ENCODE measurements at regions not wholly inside any gene's neighbourhood (a gene's known extent, or its start where the extent isn't known, plus 50 kb on each side); places are given as distances from the start of the nearest gene placed in this dataset.

DNA sequence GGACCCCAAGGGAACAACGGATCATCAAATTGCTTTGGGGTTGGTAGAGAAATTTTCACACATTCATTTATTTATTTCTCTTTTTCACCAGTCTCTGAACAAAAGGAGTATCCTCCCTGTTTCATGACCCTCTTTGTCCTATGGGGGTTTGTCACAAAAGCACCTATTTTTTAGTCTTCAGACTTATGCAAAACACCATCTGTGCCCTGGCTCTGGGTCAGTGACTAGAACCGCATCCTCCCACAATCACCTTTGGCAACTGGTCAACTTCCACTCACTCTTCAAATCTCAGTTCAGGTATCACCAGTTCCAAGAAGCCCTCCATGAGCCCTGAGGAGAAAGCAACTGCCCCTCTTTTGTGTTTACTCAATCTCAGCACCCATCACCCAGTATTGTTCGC lies 395.7 kb downstream of the CDK5RAP2 start:
- 58% methylated on average over 3 of the region's 3 CpGs for WGBS, 2 donors
- H3K27ac ChIP-seq (ENCODE audit: low read depth in 1 of 2, low read length in 1 of 2): no peak overlapping the region
- no peaks in the 10 kb centered on the region for H3K27me3 ChIP-seq (ENCODE audit: control insufficient read depth in 3 of 3, insufficient read depth in 3 of 3, low read length in 2 of 3)
- H3K9ac ChIP-seq (ENCODE audit: insufficient read depth in 1 of 2, low read length in 2 of 2): no peak overlapping the region
- H3K4me1 ChIP-seq (ENCODE audit: control insufficient read depth in 5 of 5, insufficient read depth in 5 of 5, low read length in 5 of 5): no peaks in the 10 kb centered on the region
- peaks cover 0 to 2% (median 0%) of the 10 kb centered on the region in 4 donors for H3K9me3 ChIP-seq (ENCODE audit: control insufficient read depth in 4 of 4, insufficient read depth in 3 of 4, low read length in 3 of 4)
- no peak overlapping the region for H3K4me3 ChIP-seq
- TF ChIP-seq, protein P1, sequence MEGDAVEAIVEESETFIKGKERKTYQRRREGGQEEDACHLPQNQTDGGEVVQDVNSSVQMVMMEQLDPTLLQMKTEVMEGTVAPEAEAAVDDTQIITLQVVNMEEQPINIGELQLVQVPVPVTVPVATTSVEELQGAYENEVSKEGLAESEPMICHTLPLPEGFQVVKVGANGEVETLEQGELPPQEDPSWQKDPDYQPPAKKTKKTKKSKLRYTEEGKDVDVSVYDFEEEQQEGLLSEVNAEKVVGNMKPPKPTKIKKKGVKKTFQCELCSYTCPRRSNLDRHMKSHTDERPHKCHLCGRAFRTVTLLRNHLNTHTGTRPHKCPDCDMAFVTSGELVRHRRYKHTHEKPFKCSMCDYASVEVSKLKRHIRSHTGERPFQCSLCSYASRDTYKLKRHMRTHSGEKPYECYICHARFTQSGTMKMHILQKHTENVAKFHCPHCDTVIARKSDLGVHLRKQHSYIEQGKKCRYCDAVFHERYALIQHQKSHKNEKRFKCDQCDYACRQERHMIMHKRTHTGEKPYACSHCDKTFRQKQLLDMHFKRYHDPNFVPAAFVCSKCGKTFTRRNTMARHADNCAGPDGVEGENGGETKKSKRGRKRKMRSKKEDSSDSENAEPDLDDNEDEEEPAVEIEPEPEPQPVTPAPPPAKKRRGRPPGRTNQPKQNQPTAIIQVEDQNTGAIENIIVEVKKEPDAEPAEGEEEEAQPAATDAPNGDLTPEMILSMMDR (IDR thresholded peaks at IDR 0.05; ENCODE audit: control extremely low read depth, extremely low read depth): no peak
- no peak for ATAC-seq (ENCODE audit: insufficient read depth, low FRiP score)
- DNase-seq: no peak
- H3K36me3 ChIP-seq (ENCODE audit: control insufficient read depth in 4 of 4, insufficient read depth in 4 of 4, low read length in 4 of 4): no peaks in the 10 kb centered on the region

DNA sequence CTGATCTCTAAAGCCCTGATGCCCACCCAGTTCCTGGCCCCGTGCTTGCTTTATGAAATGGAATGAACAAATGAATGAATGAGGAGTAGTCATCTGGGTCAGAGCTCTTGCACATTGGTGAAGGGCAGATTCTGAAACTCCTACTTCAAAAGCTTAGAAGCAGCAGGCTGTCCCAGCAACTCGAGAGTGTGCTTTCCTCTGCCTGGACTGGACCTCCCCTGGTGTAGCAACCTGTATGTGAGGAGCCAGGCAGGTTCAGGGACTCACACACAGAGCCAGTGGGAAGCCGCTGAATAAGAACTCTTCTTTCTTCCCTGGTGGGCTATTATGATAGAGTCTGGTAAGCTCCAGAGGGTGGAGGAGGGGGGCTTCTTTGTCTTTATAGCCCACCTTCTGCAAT lies 396.4 kb downstream of the CDK5RAP2 start:
- TF ChIP-seq, protein P1 (IDR thresholded peaks at IDR 0.05; ENCODE audit: control extremely low read depth, extremely low read depth): no peak
- no peak overlapping the region for H3K9ac ChIP-seq (ENCODE audit: insufficient read depth in 1 of 2, low read length in 2 of 2)
- 63 to 74% methylated on average over 3 of the region's 3 CpGs for WGBS, 2 donors

DNA sequence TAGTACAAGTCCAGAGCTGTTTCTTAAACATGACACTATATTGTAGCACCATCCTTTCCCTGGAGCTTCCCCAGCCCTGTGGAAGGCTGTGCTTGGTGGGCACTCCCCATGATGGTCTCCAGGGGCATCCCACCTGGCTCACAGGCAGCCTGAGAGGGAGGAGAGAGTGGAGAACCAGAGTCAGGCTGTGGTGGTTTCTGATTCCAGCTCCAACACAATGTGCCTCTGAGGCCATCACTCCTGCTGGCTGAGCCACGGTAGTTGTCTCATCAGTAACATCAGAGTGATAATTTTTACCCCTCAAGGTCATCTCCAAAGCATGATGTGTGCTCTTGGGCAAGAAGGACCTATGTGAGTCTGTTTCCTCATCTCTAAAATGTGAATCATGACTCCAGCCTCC lies 398.0 kb downstream of the CDK5RAP2 start:
- ATAC-seq (ENCODE audit: insufficient read depth, low FRiP score): no peak
- H3K27ac ChIP-seq (ENCODE audit: low read depth in 1 of 2, low read length in 1 of 2): no peak overlapping the region
- H3K4me1 ChIP-seq (ENCODE audit: control insufficient read depth in 5 of 5, insufficient read depth in 5 of 5, low read length in 5 of 5): no peaks in the 10 kb centered on the region
- no peak overlapping the region for H3K4me3 ChIP-seq
- TF ChIP-seq, protein P1 (IDR thresholded peaks at IDR 0.05; ENCODE audit: control extremely low read depth, extremely low read depth): no peak
- peaks cover 0 to 2% (median 0%) of the 10 kb centered on the region in 4 donors for H3K9me3 ChIP-seq (ENCODE audit: control insufficient read depth in 4 of 4, insufficient read depth in 3 of 4, low read length in 3 of 4)
- H3K9ac ChIP-seq (ENCODE audit: insufficient read depth in 1 of 2, low read length in 2 of 2): no peak overlapping the region
- H3K36me3 ChIP-seq (ENCODE audit: control insufficient read depth in 4 of 4, insufficient read depth in 4 of 4, low read length in 4 of 4): no peaks in the 10 kb centered on the region
- WGBS, 2 donors: 67 to 79% methylated on average over 1 of the region's 1 CpG
- H3K27me3 ChIP-seq (ENCODE audit: control insufficient read depth in 3 of 3, insufficient read depth in 3 of 3, low read length in 2 of 3): no peaks in the 10 kb centered on the region
- DNase-seq: no peak

More for the DNA sequence above, 396.4 kb downstream of the CDK5RAP2 start:
- ATAC-seq (ENCODE audit: insufficient read depth, low FRiP score): no peak
- no peaks in the 10 kb centered on the region for H3K36me3 ChIP-seq (ENCODE audit: control insufficient read depth in 4 of 4, insufficient read depth in 4 of 4, low read length in 4 of 4)
- peaks cover 0 to 2% (median 0%) of the 10 kb centered on the region in 4 donors for H3K9me3 ChIP-seq (ENCODE audit: control insufficient read depth in 4 of 4, insufficient read depth in 3 of 4, low read length in 3 of 4)
- no peak overlapping the region for H3K4me3 ChIP-seq
- H3K27ac ChIP-seq (ENCODE audit: low read depth in 1 of 2, low read length in 1 of 2): no peak overlapping the region
- H3K4me1 ChIP-seq (ENCODE audit: control insufficient read depth in 5 of 5, insufficient read depth in 5 of 5, low read length in 5 of 5): no peaks in the 10 kb centered on the region
- no peak for DNase-seq
- H3K27me3 ChIP-seq (ENCODE audit: control insufficient read depth in 3 of 3, insufficient read depth in 3 of 3, low read length in 2 of 3): no peaks in the 10 kb centered on the region

DNA sequence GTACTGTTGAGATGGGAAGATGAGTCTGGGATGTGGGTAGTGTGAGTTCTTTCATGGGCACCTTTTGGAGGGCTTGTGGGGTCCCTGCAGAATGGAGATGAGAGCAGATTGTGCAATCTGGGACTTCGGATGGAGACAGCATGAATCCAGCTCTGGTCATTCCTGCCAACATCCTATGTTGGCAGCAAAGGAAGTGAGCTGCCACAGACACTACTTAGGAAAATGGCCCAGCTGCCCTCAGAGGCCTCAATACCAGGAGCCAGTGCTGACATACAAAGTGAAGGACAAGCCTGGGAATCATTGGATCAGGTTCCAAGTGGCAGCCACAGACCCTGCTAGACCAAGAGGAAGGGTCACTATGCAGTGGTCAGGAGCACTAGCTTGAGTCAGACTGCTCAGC lies 402.8 kb downstream of the CDK5RAP2 start:
- Histone ChIP-seq H3K27ac (ENCODE audit: low read depth in 1 of 2, low read length in 1 of 2) (no peak overlapping the region), H3K4me1 (ENCODE audit: control insufficient read depth in 5 of 5, insufficient read depth in 5 of 5, low read length in 5 of 5) (no peaks in the 10 kb centered on the region), H3K4me3 (no peak overlapping the region), H3K27me3 (ENCODE audit: control insufficient read depth in 3 of 3, insufficient read depth in 3 of 3, low read length in 2 of 3) (no peaks in the 10 kb centered on the region), H3K9ac (ENCODE audit: insufficient read depth in 1 of 2, low read length in 2 of 2) (no peak overlapping the region), H3K9me3 (ENCODE audit: control insufficient read depth in 4 of 4, insufficient read depth in 3 of 4, low read length in 3 of 4) (no peaks in the 10 kb centered on the region), H3K36me3 (ENCODE audit: control insufficient read depth in 4 of 4, insufficient read depth in 4 of 4, low read length in 4 of 4) (no peaks in the 10 kb centered on the region)
- DNase-seq (no peak), ATAC-seq (ENCODE audit: insufficient read depth, low FRiP score) (no peak)
- WGBS, 2 donors: 78 to 89% methylated on average over 1 of the region's 1 CpG
- TF ChIP-seq, protein P1 (IDR thresholded peaks at IDR 0.05; ENCODE audit: control extremely low read depth, extremely low read depth): no peak

Measured in lung (tissue), 11 donors.